Nephron progenitor cell (in vitro differentiated cells): ENCODE measurements at regions not wholly inside any gene's neighbourhood (a gene's known extent, or its start where the extent isn't known, plus 50 kb on each side); places are given as distances from the start of the nearest gene placed in this dataset.

Source experiments
- DNase-seq: peaks from one replicate; pipeline ENCODE4 v3.0.0; 2021
- H3K27ac Mint-ChIP-seq: 2 replicates; pipeline ENCODE4 v1.8.0; 2021; ENCODE audit warnings: mild to moderate bottlenecking, moderate library complexity, mixed read lengths
- H3K27me3 Mint-ChIP-seq: 2 replicates; pipeline ENCODE4 v1.8.0; 2021; ENCODE audit warnings: mild to moderate bottlenecking, low read depth, mixed read lengths; ENCODE audit not compliant: poor library complexity
- H3K36me3 Mint-ChIP-seq: 2 replicates; pipeline ENCODE4 v1.8.0; 2021; ENCODE audit warnings: low read depth, mixed read lengths
- H3K4me1 Mint-ChIP-seq: 2 replicates; pipeline ENCODE4 v1.8.0; 2021; ENCODE audit warnings: mixed read lengths
- H3K4me3 Mint-ChIP-seq: 2 replicates; pipeline ENCODE4 v1.8.0; 2021; ENCODE audit warnings: mild to moderate bottlenecking, moderate library complexity, mixed read lengths
- H3K9me3 Mint-ChIP-seq: 2 replicates; pipeline ENCODE4 v1.8.0; 2021; ENCODE audit warnings: mild to moderate bottlenecking, moderate library complexity, mixed read lengths
- TF ChIP-seq, protein P1 (sequence below): fragments of 200-600 bp; sonication (generic); IDR thresholded peaks from 2 replicates; pipeline ENCODE4 v1.5.0; 2021; ENCODE audit warnings: antibody characterized with exemption

GRCh38 chr3:73885862-73886261 is 261.1 kb upstream of the PDZRN3 start:
- no peak for DNase-seq
- Mint-ChIP-seq H3K4me3 (no peak overlapping the region), H3K36me3 (no peaks in the 10 kb centered on the region), H3K4me1 (no peaks in the 10 kb centered on the region), H3K27ac (no peak overlapping the region), H3K9me3 (peaks cover 8% of the 10 kb centered on the region), H3K27me3 (no peaks in the 10 kb centered on the region)
- TF ChIP-seq, protein P1, sequence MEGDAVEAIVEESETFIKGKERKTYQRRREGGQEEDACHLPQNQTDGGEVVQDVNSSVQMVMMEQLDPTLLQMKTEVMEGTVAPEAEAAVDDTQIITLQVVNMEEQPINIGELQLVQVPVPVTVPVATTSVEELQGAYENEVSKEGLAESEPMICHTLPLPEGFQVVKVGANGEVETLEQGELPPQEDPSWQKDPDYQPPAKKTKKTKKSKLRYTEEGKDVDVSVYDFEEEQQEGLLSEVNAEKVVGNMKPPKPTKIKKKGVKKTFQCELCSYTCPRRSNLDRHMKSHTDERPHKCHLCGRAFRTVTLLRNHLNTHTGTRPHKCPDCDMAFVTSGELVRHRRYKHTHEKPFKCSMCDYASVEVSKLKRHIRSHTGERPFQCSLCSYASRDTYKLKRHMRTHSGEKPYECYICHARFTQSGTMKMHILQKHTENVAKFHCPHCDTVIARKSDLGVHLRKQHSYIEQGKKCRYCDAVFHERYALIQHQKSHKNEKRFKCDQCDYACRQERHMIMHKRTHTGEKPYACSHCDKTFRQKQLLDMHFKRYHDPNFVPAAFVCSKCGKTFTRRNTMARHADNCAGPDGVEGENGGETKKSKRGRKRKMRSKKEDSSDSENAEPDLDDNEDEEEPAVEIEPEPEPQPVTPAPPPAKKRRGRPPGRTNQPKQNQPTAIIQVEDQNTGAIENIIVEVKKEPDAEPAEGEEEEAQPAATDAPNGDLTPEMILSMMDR, result no peak

DNA sequence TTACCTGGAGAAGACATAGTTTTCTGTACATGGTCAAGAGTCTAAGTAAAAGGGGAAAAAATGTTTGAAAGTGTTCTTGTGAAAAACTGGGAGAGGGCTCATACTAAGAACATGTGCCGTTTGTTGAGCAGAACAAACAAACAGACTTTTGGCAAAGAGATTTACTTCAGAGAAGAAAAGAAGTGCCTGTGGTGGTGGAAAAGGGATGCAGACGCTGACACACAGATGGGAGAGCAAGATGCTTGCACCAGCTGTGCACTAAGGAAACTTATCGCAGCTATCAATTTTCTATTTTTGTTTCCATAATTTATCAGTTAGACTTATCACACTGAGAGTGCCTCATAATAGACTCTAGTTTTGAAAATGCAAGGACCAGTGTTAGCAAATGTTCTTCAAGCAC is 259.6 kb upstream of the PDZRN3 start:
- Mint-ChIP-seq H3K4me1 (peaks cover 5% of the 10 kb centered on the region), H3K36me3 (peaks cover 4% of the 10 kb centered on the region), H3K27me3 (no peaks in the 10 kb centered on the region), H3K27ac (no peak overlapping the region), H3K9me3 (peaks cover 11% of the 10 kb centered on the region), H3K4me3 (no peak overlapping the region)
- DNase-seq, result no peak
- TF ChIP-seq, protein P1, result no peak

DNA sequence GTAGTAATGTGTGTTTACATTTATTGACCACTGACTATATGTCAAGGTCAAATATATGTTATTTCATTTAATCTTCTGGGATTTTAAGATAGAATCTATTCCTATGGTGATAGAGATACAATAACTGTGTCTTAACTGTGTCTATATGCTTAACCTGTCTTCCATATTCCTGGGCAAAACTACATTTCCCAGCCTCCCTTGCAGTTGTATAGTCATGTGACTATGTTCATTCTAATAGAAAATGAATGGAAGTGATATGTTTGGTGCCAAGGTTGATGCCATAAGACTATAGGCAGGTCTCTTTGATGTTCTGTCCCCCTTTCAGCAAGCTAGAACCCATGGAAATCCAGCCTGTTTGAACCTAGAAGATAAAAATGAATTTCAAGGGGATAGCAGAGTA is 258.8 kb upstream of the PDZRN3 start:
- H3K4me3 Mint-ChIP-seq, result no peak overlapping the region
- H3K9me3 Mint-ChIP-seq, result peaks cover 18% of the 10 kb centered on the region
- H3K4me1 Mint-ChIP-seq, result peaks cover 5% of the 10 kb centered on the region
- H3K27ac Mint-ChIP-seq, result no peak overlapping the region
- no peaks in the 10 kb centered on the region for H3K27me3 Mint-ChIP-seq
- no peak for DNase-seq
- peaks cover 4% of the 10 kb centered on the region for H3K36me3 Mint-ChIP-seq
- TF ChIP-seq, protein P1, result no peak

GRCh38 chr3:73874606-73875369 is 250.0 kb upstream of the PDZRN3 start:
- Mint-ChIP-seq H3K36me3 (peaks cover 4% of the 10 kb centered on the region), H3K27ac (no peak overlapping the region), H3K9me3 (peaks cover 19% of the 10 kb centered on the region), H3K27me3 (peaks cover 3% of the 10 kb centered on the region), H3K4me3 (no peak overlapping the region), H3K4me1 (no peaks in the 10 kb centered on the region)
- TF ChIP-seq, protein P1, result no peak
- DNase-seq, result no peak

DNA sequence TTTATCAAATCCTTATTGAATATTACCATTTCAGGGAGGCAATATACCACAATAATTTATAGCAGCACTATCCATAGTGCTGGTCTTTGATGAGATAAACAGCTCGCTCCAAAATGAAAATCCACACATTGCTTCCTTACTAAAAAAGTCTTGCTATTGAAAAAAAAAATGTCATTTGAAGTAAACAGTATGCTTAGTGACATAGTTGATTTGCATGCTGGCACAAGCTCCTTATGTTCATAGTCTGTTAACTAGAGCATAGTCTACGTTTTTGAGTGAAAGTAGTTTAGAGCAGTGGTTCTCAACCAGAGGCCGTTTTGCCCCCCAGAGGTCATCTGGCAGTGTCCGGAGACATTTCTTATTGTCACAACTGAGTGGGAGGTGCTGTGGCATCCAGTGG is 249.4 kb upstream of the PDZRN3 start:
- H3K27ac Mint-ChIP-seq, result no peak overlapping the region
- DNase-seq, result no peak
- H3K4me1 Mint-ChIP-seq, result no peaks in the 10 kb centered on the region
- peaks cover 18% of the 10 kb centered on the region for H3K9me3 Mint-ChIP-seq
- no peak overlapping the region for H3K4me3 Mint-ChIP-seq
- H3K36me3 Mint-ChIP-seq, result peaks cover 4% of the 10 kb centered on the region
- TF ChIP-seq, protein P1, result no peak
- H3K27me3 Mint-ChIP-seq, result peaks cover 3% of the 10 kb centered on the region
